HepG2 (cell line): ENCODE measurements at regions not wholly inside any gene's neighbourhood (a gene's known extent, or its start where the extent isn't known, plus 50 kb on each side); places are given as distances from the start of the nearest gene placed in this dataset.

Source experiments
- ATAC-seq: fragments of 200-7000 bp; cut with Tn5 transposase; 3 replicates; pipeline ENCODE4 v1.9.1; 2020; ENCODE audit warnings: mild to moderate bottlenecking, moderate library complexity
- BruUV-seq: library from RNA; stranded (reverse); fragments of 400-500 nt; replicated peaks from 2 replicates; lab custom pipeline; 2021; lab: Mats Ljungman, UMichigan
- CTCF ChIA-PET: fragments of 300-600 bp; formaldehyde crosslinking; extraction: SDS; loops from one replicate; lab custom pipeline; 2021; ENCODE audit warnings: low total read pairs, inconsistent platforms, low intra/inter-chr PET ratio; lab: Yijun Ruan, JAX
- POLR2A ChIA-PET: fragments of 350-600 bp; sonication (Branson Sonifier 250); formaldehyde crosslinking; loops from one replicate; lab custom pipeline; 2020; ENCODE audit warnings: antibody characterized with exemption, inconsistent platforms; lab: Yijun Ruan, JAX
- DNase-seq: peaks from one replicate; pipeline ENCODE4 v3.0.0-alpha.2; 2015; ENCODE audit warnings: low spot score
- FAIRE-seq: peaks from 3 replicates; lab custom pipeline; 2011; peaks lifted over from hg19 to GRCh38; lab: Jason Lieb, UNC
- H2AFZ ChIP-seq: one replicate; pipeline ENCODE4 v1.6.1; 2011; ENCODE audit warnings: low read length, inconsistent platforms
- H3K27ac ChIP-seq: fragments of 300-600 bp; 3 replicates; pipeline ENCODE4 v1.8.0; 2011; ENCODE audit warnings: mixed run types, mild to moderate bottlenecking, mixed read lengths, low read length, inconsistent platforms; ENCODE audit not compliant: insufficient read depth; ENCODE audit errors: extremely low read length
- H3K27me3 ChIP-seq, 2 experiments: fragments of 200-600 bp in 1 of 2; 2 replicates in 1 of 2; 3 replicates in 1 of 2; pipeline versions ENCODE4 v1.6.0 to v1.8.0; 2011; ENCODE audit warnings: low read length in 2 of 2, mild to moderate bottlenecking in 2 of 2, moderate library complexity in 2 of 2, inconsistent platforms in 1 of 2; ENCODE audit not compliant: insufficient read depth in 2 of 2, control insufficient read depth in 1 of 2
- H3K36me3 ChIP-seq, 2 experiments: fragments of 200-600 bp in 1 of 2; replicated peaks in 1 of 2; 2 replicates in 1 of 2; 3 replicates in 1 of 2; pipeline versions ENCODE4 v1.5.1 to v1.8.0; 2011; ENCODE audit warnings: low read length in 2 of 2, inconsistent platforms in 1 of 2; ENCODE audit not compliant: insufficient read depth in 2 of 2, control insufficient read depth in 1 of 2
- H3K4me1 ChIP-seq: 2 replicates; pipeline ENCODE4 v1.5.1; 2012; ENCODE audit warnings: low read length, inconsistent platforms; ENCODE audit not compliant: insufficient read depth
- H3K4me2 ChIP-seq: 2 replicates; pipeline ENCODE4 v1.6.0; 2011; ENCODE audit warnings: low read depth, low read length, inconsistent platforms
- H3K4me3 ChIP-seq, 3 experiments: fragments of 200-600 bp in 1 of 3; sonication (generic), shearing (Covaris generic) in 1 of 3; replicated peaks in 1 of 3; 2 replicates each; pipeline ENCODE4 v1.5.1; 2011 to 2016; ENCODE audit warnings: low read length in 3 of 3, inconsistent platforms in 2 of 3, low read depth in 2 of 3, mild to moderate bottlenecking in 2 of 3, control low read depth in 1 of 3, mixed read lengths in 1 of 3; ENCODE audit not compliant: insufficient read depth in 1 of 3
- H3K79me2 ChIP-seq: one replicate; pipeline ENCODE4 v1.6.1; 2011; ENCODE audit warnings: low read length, inconsistent platforms; ENCODE audit not compliant: insufficient read depth
- H3K9ac ChIP-seq: 2 replicates; pipeline ENCODE4 v1.6.0; 2011; ENCODE audit warnings: mild to moderate bottlenecking, low read depth, low read length, inconsistent platforms; ENCODE audit not compliant: insufficient read depth
- H3K9me3 ChIP-seq: 2 replicates; pipeline ENCODE4 v1.5.1; 2012; ENCODE audit warnings: mild to moderate bottlenecking, low read length
- H4K20me1 ChIP-seq: 2 replicates; pipeline ENCODE4 v1.6.0; 2011; ENCODE audit warnings: inconsistent platforms, mild to moderate bottlenecking, low read length, moderate library complexity; ENCODE audit not compliant: insufficient read depth
- HOXA3 ChIP-seq: sonication (generic); formaldehyde crosslinking; IDR thresholded peaks from 2 replicates; pipeline ENCODE4 v1.5.0; 2020; ENCODE audit warnings: missing genetic modification reagents
- PITX1 ChIP-seq: sonication (generic); formaldehyde crosslinking; IDR thresholded peaks from 2 replicates; pipeline ENCODE4 v1.5.1; 2020; ENCODE audit warnings: mild to moderate bottlenecking, missing genetic modification reagents
- ZNF124 ChIP-seq: sonication (generic); formaldehyde crosslinking; IDR thresholded peaks from 2 replicates; pipeline ENCODE4 v1.4.0; 2020; ENCODE audit warnings: missing genetic modification reagents
- ZNF260 ChIP-seq: sonication (generic); formaldehyde crosslinking; IDR thresholded peaks from 2 replicates; pipeline ENCODE4 v1.4.0; 2020; ENCODE audit warnings: missing genetic modification reagents, low read depth, mild to moderate bottlenecking, borderline replicate concordance
- ZSCAN21 ChIP-seq: sonication (generic); formaldehyde crosslinking; IDR thresholded peaks from 2 replicates; pipeline ENCODE4 v1.8.0; 2022; ENCODE audit warnings: mild to moderate bottlenecking, missing genetic modification reagents, moderate library complexity, borderline replicate concordance
- WGBS: methylation state at CpG from one replicate; pipeline ENCODE4 v1.1.6; 2017; ENCODE audit warnings: low lambda C conversion rate; 5-methylcytosine and 5-hydroxymethylcytosine counted together
- in situ Hi-C: cut with HindIII; loops from 2 replicates; pipeline ENCODE4 v1.10.0; 2017; ENCODE audit warnings: low pct_unique_long_range_greater_than_20kb; ENCODE audit not compliant: extremely low pct_ligation_motif_present
- intact Hi-C: fragments of 100-400 bp; cut with micrococcal nuclease; formaldehyde crosslinking; loops from one replicate; pipeline ENCODE4 v1.10.0; 2022; ENCODE audit not compliant: unreplicated experiment
- TF ChIP-seq, protein P1 (sequence below): sonication (generic); formaldehyde crosslinking; IDR thresholded peaks from 2 replicates; pipeline ENCODE4 v1.5.1; 2020; ENCODE audit warnings: missing genetic modification reagents, mild to moderate bottlenecking, borderline replicate concordance
- TF ChIP-seq, protein P2 (sequence below): sonication (generic); formaldehyde crosslinking; IDR thresholded peaks from 2 replicates; pipeline ENCODE4 v1.5.1; 2020; ENCODE audit warnings: missing genetic modification reagents, mild to moderate bottlenecking, borderline replicate concordance
- TF ChIP-seq, protein P3 (sequence below): sonication (generic); formaldehyde crosslinking; IDR thresholded peaks from 2 replicates; pipeline ENCODE4 v1.5.1; 2020; ENCODE audit warnings: mild to moderate bottlenecking, missing genetic modification reagents, moderate library complexity
- TF ChIP-seq, protein P4 (sequence below): sonication (generic); formaldehyde crosslinking; IDR thresholded peaks from 2 replicates; pipeline ENCODE4 v1.5.1; 2020; ENCODE audit warnings: missing genetic modification reagents, mild to moderate bottlenecking, borderline replicate concordance
- TF ChIP-seq, protein P5 (sequence below): sonication (generic); formaldehyde crosslinking; IDR thresholded peaks from 2 replicates; pipeline ENCODE4 v1.4.0; 2020; ENCODE audit warnings: missing genetic modification reagents

DNA sequence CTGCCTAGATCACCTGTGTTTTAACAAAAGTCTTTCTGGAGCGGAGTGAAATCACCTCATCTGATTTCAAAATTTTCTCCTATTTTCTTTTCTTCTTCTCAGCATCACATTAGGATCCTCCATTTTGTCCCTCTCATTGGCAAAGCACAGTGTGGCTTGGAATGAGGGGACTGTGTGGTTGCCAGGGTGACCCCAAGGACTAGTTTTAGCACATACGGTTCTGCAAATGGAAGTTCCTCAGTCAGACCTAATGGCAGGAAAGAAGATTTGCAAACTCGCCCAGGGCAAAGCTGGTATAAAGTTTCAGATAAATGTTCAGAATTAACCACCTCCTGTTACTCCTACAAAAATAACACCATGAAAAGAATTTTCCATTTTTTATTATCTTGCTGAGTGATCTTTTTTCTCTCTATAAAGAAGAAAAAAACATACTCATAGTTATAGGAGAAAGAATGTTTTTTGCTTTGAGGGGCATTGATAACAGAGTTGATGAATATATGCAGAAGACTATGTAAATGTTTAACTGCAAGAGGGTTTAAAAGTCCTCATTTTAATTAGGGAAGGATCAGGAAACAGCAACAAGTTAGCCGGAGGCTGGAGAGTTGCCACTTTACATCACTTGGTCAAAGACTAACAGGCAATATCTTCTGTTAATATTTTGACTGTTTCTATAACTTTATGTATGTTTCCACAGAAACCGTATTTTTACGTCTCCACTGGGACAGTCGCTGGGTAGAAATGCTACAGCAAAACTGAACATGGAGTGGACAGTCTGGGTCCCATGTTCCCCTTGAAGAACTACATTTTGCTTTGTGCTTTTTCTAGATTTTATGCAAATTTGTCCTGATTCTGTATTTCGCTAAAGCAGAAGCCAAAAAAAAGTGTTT is 257.8 kb downstream of the NR2F1-AS1 start:
- BruUV-seq: no TSS peak
- Histone ChIP-seq H3K4me2 (no peak overlapping the region), H3K27ac (no peak overlapping the region), H4K20me1 (no peaks in the 10 kb centered on the region), H3K27me3 (no peaks in the 10 kb centered on the region; a peak in 3 of 5 replicates), H3K9me3 (no peaks in the 10 kb centered on the region), H3K4me3 (no peak overlapping the region), H3K79me2 (no peaks in the 10 kb centered on the region), H2AFZ (no peak overlapping the region), H3K4me1 (no peaks in the 10 kb centered on the region), H3K9ac (no peak overlapping the region), H3K36me3 (no peaks in the 10 kb centered on the region)
- in situ Hi-C loops (no loop called here), intact Hi-C loops (no loop called here)
- POLR2A ChIA-PET: no interaction called here
- ATAC-seq (no peak), DNase-seq (no peak), FAIRE-seq (no peak)
- 64% methylated on average over 8 of the region's 8 CpGs for WGBS
- CTCF ChIA-PET: no interaction called here
- TF ChIP-seq, protein P1, sequence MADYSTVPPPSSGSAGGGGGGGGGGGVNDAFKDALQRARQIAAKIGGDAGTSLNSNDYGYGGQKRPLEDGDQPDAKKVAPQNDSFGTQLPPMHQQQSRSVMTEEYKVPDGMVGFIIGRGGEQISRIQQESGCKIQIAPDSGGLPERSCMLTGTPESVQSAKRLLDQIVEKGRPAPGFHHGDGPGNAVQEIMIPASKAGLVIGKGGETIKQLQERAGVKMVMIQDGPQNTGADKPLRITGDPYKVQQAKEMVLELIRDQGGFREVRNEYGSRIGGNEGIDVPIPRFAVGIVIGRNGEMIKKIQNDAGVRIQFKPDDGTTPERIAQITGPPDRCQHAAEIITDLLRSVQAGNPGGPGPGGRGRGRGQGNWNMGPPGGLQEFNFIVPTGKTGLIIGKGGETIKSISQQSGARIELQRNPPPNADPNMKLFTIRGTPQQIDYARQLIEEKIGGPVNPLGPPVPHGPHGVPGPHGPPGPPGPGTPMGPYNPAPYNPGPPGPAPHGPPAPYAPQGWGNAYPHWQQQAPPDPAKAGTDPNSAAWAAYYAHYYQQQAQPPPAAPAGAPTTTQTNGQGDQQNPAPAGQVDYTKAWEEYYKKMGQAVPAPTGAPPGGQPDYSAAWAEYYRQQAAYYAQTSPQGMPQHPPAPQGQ (CRISPR knock-in tag): no peak
- TF ChIP-seq ZNF260 (CRISPR knock-in tag) (no peak), HOXA3 (CRISPR knock-in tag) (no peak), ZSCAN21 (no peak), PITX1 (CRISPR knock-in tag) (no peak), ZNF124 (no peak)
- TF ChIP-seq, protein P2, sequence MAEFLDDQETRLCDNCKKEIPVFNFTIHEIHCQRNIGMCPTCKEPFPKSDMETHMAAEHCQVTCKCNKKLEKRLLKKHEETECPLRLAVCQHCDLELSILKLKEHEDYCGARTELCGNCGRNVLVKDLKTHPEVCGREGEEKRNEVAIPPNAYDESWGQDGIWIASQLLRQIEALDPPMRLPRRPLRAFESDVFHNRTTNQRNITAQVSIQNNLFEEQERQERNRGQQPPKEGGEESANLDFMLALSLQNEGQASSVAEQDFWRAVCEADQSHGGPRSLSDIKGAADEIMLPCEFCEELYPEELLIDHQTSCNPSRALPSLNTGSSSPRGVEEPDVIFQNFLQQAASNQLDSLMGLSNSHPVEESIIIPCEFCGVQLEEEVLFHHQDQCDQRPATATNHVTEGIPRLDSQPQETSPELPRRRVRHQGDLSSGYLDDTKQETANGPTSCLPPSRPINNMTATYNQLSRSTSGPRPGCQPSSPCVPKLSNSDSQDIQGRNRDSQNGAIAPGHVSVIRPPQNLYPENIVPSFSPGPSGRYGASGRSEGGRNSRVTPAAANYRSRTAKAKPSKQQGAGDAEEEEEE (CRISPR knock-in tag): no peak
- TF ChIP-seq, protein P3, sequence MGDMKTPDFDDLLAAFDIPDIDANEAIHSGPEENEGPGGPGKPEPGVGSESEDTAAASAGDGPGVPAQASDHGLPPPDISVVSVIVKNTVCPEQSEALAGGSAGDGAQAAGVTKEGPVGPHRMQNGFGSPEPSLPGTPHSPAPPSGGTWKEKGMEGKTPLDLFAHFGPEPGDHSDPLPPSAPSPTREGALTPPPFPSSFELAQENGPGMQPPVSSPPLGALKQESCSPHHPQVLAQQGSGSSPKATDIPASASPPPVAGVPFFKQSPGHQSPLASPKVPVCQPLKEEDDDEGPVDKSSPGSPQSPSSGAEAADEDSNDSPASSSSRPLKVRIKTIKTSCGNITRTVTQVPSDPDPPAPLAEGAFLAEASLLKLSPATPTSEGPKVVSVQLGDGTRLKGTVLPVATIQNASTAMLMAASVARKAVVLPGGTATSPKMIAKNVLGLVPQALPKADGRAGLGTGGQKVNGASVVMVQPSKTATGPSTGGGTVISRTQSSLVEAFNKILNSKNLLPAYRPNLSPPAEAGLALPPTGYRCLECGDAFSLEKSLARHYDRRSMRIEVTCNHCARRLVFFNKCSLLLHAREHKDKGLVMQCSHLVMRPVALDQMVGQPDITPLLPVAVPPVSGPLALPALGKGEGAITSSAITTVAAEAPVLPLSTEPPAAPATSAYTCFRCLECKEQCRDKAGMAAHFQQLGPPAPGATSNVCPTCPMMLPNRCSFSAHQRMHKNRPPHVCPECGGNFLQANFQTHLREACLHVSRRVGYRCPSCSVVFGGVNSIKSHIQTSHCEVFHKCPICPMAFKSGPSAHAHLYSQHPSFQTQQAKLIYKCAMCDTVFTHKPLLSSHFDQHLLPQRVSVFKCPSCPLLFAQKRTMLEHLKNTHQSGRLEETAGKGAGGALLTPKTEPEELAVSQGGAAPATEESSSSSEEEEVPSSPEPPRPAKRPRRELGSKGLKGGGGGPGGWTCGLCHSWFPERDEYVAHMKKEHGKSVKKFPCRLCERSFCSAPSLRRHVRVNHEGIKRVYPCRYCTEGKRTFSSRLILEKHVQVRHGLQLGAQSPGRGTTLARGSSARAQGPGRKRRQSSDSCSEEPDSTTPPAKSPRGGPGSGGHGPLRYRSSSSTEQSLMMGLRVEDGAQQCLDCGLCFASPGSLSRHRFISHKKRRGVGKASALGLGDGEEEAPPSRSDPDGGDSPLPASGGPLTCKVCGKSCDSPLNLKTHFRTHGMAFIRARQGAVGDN: no peak
- TF ChIP-seq, protein P4, sequence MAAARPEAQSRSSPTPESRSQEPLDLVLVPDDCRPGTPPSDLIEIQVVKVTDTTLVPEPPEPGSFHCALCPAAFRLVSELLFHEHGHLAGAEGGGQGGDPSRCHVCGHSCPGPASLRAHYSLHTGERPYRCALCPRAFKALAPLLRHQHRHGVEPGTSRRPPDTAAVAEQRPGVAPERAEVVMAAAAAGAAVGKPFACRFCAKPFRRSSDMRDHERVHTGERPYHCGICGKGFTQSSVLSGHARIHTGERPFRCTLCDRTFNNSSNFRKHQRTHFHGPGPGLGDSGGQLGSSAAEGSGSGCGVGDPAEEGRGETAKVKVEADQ (CRISPR knock-in tag): no peak
- TF ChIP-seq, protein P5, sequence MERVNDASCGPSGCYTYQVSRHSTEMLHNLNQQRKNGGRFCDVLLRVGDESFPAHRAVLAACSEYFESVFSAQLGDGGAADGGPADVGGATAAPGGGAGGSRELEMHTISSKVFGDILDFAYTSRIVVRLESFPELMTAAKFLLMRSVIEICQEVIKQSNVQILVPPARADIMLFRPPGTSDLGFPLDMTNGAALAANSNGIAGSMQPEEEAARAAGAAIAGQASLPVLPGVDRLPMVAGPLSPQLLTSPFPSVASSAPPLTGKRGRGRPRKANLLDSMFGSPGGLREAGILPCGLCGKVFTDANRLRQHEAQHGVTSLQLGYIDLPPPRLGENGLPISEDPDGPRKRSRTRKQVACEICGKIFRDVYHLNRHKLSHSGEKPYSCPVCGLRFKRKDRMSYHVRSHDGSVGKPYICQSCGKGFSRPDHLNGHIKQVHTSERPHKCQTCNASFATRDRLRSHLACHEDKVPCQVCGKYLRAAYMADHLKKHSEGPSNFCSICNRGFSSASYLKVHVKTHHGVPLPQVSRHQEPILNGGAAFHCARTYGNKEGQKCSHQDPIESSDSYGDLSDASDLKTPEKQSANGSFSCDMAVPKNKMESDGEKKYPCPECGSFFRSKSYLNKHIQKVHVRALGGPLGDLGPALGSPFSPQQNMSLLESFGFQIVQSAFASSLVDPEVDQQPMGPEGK: no peak
